Hippocampal formation (tissue), 2 donors: ENCODE measurements at regions not wholly inside any gene's neighbourhood (a gene's known extent, or its start where the extent isn't known, plus 50 kb on each side); places are given as distances from the start of the nearest gene placed in this dataset.

Experiments
- DNase-seq, 2 donors: peaks; one replicate each; lab custom pipeline; 2025; lab: John Stamatoyannopoulos, UW

GRCh38 chr13:82374719-82375118, 1507.6 kb downstream of the SLITRK1 start:
- no peak for DNase-seq

- DNase-seq: no peak
Measured at GRCh38 chr13:82370316-82370715, 1512.0 kb downstream of the SLITRK1 start.

- no peak for DNase-seq
Measured at GRCh38 chr13:82364525-82364924, 1517.7 kb downstream of the SLITRK1 start.

- no peak for DNase-seq
Measured at GRCh38 chr13:82358284-82358683, 1524.0 kb downstream of the SLITRK1 start.

- peak in 1 of 2 donors; percentile 34 for DNase-seq
Measured at GRCh38 chr13:82356667-82357410, 1525.4 kb downstream of the SLITRK1 start.

- no peak for DNase-seq
Measured at GRCh38 chr13:82344867-82345266, 1537.4 kb downstream of the SLITRK1 start.

GRCh38 chr13:82341116-82341515, 1541.2 kb downstream of the SLITRK1 start:
- DNase-seq: no peak

- DNase-seq: no peak
Measured at GRCh38 chr13:82330499-82330898, 1551.8 kb downstream of the SLITRK1 start.

- DNase-seq: no peak
Measured at GRCh38 chr13:82323101-82323500, 1559.2 kb downstream of the SLITRK1 start.

- DNase-seq: no peak
Measured at GRCh38 chr13:82305588-82305987, 1576.7 kb downstream of the SLITRK1 start.

GRCh38 chr13:82298106-82298505, 1584.2 kb downstream of the SLITRK1 start:
- no peak for DNase-seq

GRCh38 chr13:82294226-82294625, 1588.0 kb downstream of the SLITRK1 start:
- DNase-seq: no peak

- no peak for DNase-seq
Measured at GRCh38 chr13:82292334-82292733, 1589.9 kb downstream of the SLITRK1 start.

- DNase-seq: no peak
Measured at GRCh38 chr13:82291852-82292251, 1590.4 kb downstream of the SLITRK1 start.

GRCh38 chr13:82275644-82276043, 1606.6 kb downstream of the SLITRK1 start:
- DNase-seq: no peak

GRCh38 chr13:82259284-82259683, 1623.0 kb downstream of the SLITRK1 start:
- no peak for DNase-seq

GRCh38 chr13:82257790-82258507, 1624.3 kb downstream of the SLITRK1 start:
- DNase-seq: no peak

- DNase-seq: no peak
Measured at GRCh38 chr13:82248762-82249161, 1633.5 kb downstream of the SLITRK1 start.

- no peak for DNase-seq
Measured at GRCh38 chr13:82245860-82246259, 1636.4 kb downstream of the SLITRK1 start.

GRCh38 chr13:82224806-82225205, 1657.5 kb downstream of the SLITRK1 start:
- no peak for DNase-seq

- no peak for DNase-seq
Measured at GRCh38 chr13:82221621-82222020, 1660.7 kb downstream of the SLITRK1 start.

- DNase-seq: no peak
Measured at GRCh38 chr13:82220641-82221040, 1661.6 kb downstream of the SLITRK1 start.

GRCh38 chr13:82216165-82216564, 1666.1 kb downstream of the SLITRK1 start:
- no peak for DNase-seq
